Muscle of leg (tissue), 3 donors: ENCODE measurements at regions not wholly inside any gene's neighbourhood (a gene's known extent, or its start where the extent isn't known, plus 50 kb on each side); places are given as distances from the start of the nearest gene placed in this dataset.

ENCODE experiments used
- DNase-seq: peaks from one replicate; pipeline ENCODE4 v3.0.0; 2013
- H3K27ac ChIP-seq: one replicate; pipeline ENCODE4 v1.5.1; 2013; ENCODE audit warnings: mild to moderate bottlenecking, low read length, control low read depth
- H3K27me3 ChIP-seq: one replicate; pipeline ENCODE4 v1.6.1; 2013; ENCODE audit warnings: low read length; ENCODE audit not compliant: control insufficient read depth, insufficient read depth
- H3K36me3 ChIP-seq: one replicate; pipeline ENCODE4 v1.6.1; 2013; ENCODE audit warnings: low read length; ENCODE audit not compliant: control insufficient read depth, insufficient read depth
- H3K4me1 ChIP-seq: one replicate; pipeline ENCODE4 v1.6.1; 2013; ENCODE audit warnings: low read length; ENCODE audit not compliant: control insufficient read depth, insufficient read depth
- H3K4me3 ChIP-seq: one replicate; pipeline ENCODE4 v1.5.1; 2013; ENCODE audit warnings: low read length, control low read depth
- H3K9me3 ChIP-seq: replicated peaks from 2 replicates; pipeline ENCODE4 v1.6.1; 2013; ENCODE audit warnings: low read depth, low read length; ENCODE audit not compliant: control insufficient read depth
- WGBS: methylation state at CpG from one replicate; pipeline ENCODE4 v1.1.5; 2013; ENCODE audit warnings: missing lambda C conversion rate; ENCODE audit not compliant: insufficient coverage; 5-methylcytosine and 5-hydroxymethylcytosine counted together

GRCh38 chr1:79302380-79302930, 295.9 kb upstream of the ADGRL4 start:
- H3K27ac ChIP-seq, result no peak overlapping the region
- no peaks in the 10 kb centered on the region for H3K4me1 ChIP-seq
- WGBS, result 67% methylated on average over 1 of the region's 6 CpGs
- no peaks in the 10 kb centered on the region for H3K36me3 ChIP-seq
- no peak overlapping the region for H3K4me3 ChIP-seq
- no peaks in the 10 kb centered on the region for H3K27me3 ChIP-seq
- H3K9me3 ChIP-seq, result no peaks in the 10 kb centered on the region
- no peak for DNase-seq

GRCh38 chr1:79295967-79296366, 289.4 kb upstream of the ADGRL4 start:
- no peak overlapping the region for H3K27ac ChIP-seq
- no peaks in the 10 kb centered on the region for H3K9me3 ChIP-seq
- no peaks in the 10 kb centered on the region for H3K36me3 ChIP-seq
- WGBS, result 49% methylated on average over 3 of the region's 3 CpGs
- H3K4me1 ChIP-seq, result no peaks in the 10 kb centered on the region
- H3K27me3 ChIP-seq, result no peaks in the 10 kb centered on the region
- no peak overlapping the region for H3K4me3 ChIP-seq
- peak; percentile 13 for DNase-seq

GRCh38 chr1:79293611-79294010, 287.1 kb upstream of the ADGRL4 start:
- Histone ChIP-seq H3K27me3 (no peaks in the 10 kb centered on the region), H3K36me3 (no peaks in the 10 kb centered on the region), H3K4me1 (no peaks in the 10 kb centered on the region), H3K9me3 (no peaks in the 10 kb centered on the region), H3K27ac (no peak overlapping the region), H3K4me3 (no peak overlapping the region)
- peak; percentile 14 for DNase-seq
- WGBS, result 50% methylated on average over 1 of the region's 1 CpG

- DNase-seq, result no peak
- Histone ChIP-seq H3K4me3 (no peak overlapping the region), H3K27me3 (no peaks in the 10 kb centered on the region), H3K36me3 (no peaks in the 10 kb centered on the region), H3K9me3 (no peaks in the 10 kb centered on the region), H3K27ac (no peak overlapping the region), H3K4me1 (no peaks in the 10 kb centered on the region)
- WGBS, result 63% methylated on average over 5 of the region's 7 CpGs
Observed at GRCh38 chr1:79290927-79291474, 284.5 kb upstream of the ADGRL4 start.

GRCh38 chr1:79287982-79288381, 281.5 kb upstream of the ADGRL4 start:
- Histone ChIP-seq H3K36me3 (no peaks in the 10 kb centered on the region), H3K4me1 (no peaks in the 10 kb centered on the region), H3K27ac (no peak overlapping the region), H3K9me3 (no peaks in the 10 kb centered on the region), H3K27me3 (no peaks in the 10 kb centered on the region), H3K4me3 (no peak overlapping the region)
- WGBS, result no CpG with 5 or more reads among the region's 2 CpGs
- DNase-seq, result no peak

GRCh38 chr1:79285667-79286066, 279.1 kb upstream of the ADGRL4 start:
- Histone ChIP-seq H3K27me3 (no peaks in the 10 kb centered on the region), H3K27ac (no peak overlapping the region), H3K4me1 (no peaks in the 10 kb centered on the region), H3K9me3 (no peaks in the 10 kb centered on the region), H3K36me3 (no peaks in the 10 kb centered on the region), H3K4me3 (no peak overlapping the region)
- no CpG with 5 or more reads among the region's 2 CpGs for WGBS
- no peak for DNase-seq

- H3K4me3 ChIP-seq, result no peak overlapping the region
- no peaks in the 10 kb centered on the region for H3K4me1 ChIP-seq
- 91% methylated on average over 4 of the region's 10 CpGs for WGBS
- no peak overlapping the region for H3K27ac ChIP-seq
- no peak for DNase-seq
- H3K36me3 ChIP-seq, result no peaks in the 10 kb centered on the region
- H3K9me3 ChIP-seq, result no peaks in the 10 kb centered on the region
- H3K27me3 ChIP-seq, result no peaks in the 10 kb centered on the region
Observed at GRCh38 chr1:79283451-79283850, 276.9 kb upstream of the ADGRL4 start.

GRCh38 chr1:79281442-79281841, 274.9 kb upstream of the ADGRL4 start:
- no CpG with 5 or more reads among the region's 6 CpGs for WGBS
- Histone ChIP-seq H3K27ac (no peak overlapping the region), H3K4me3 (no peak overlapping the region), H3K36me3 (no peaks in the 10 kb centered on the region), H3K4me1 (no peaks in the 10 kb centered on the region), H3K27me3 (no peaks in the 10 kb centered on the region), H3K9me3 (no peaks in the 10 kb centered on the region)
- DNase-seq, result no peak

- Histone ChIP-seq H3K27me3 (no peaks in the 10 kb centered on the region), H3K4me3 (no peak overlapping the region), H3K27ac (no peak overlapping the region), H3K4me1 (no peaks in the 10 kb centered on the region), H3K9me3 (no peaks in the 10 kb centered on the region), H3K36me3 (no peaks in the 10 kb centered on the region)
- no peak for DNase-seq
- WGBS, result 100% methylated on average over 1 of the region's 1 CpG
Observed at GRCh38 chr1:79271759-79272158, 265.2 kb upstream of the ADGRL4 start.

- no peak for DNase-seq
- Histone ChIP-seq H3K4me1 (no peaks in the 10 kb centered on the region), H3K36me3 (no peaks in the 10 kb centered on the region), H3K4me3 (no peak overlapping the region), H3K9me3 (no peaks in the 10 kb centered on the region), H3K27ac (no peak overlapping the region), H3K27me3 (no peaks in the 10 kb centered on the region)
- WGBS, result no CpG with 5 or more reads among the region's 4 CpGs
Observed at GRCh38 chr1:79264975-79265818, 258.7 kb upstream of the ADGRL4 start.
